ENCODE measurements at regions not wholly inside any gene's neighbourhood (a gene's known extent, or its start where the extent isn't known, plus 50 kb on each side); places are given as distances from the start of the nearest gene placed in this dataset.

DNA sequence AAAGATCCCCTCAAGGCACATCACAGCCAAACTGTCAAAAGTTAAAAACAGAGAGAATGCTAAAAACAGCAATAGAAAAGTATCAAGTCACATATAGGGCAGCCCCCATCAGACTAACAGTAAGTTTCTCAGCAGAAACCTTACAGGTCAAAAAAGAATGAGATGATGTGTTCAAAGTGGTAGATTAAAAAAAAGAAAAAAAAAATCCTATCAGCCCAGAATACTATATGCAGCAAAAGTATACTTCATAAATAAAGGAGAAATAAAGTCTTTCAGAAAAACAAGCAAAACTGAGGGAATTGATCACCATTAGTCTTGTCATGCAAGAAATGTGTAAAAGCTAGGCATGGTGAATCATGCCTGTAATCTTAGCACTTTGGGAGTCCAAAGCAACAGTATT lies 99.9 kb upstream of the RAD23B start:
- TF ChIP-seq, protein P1, sequence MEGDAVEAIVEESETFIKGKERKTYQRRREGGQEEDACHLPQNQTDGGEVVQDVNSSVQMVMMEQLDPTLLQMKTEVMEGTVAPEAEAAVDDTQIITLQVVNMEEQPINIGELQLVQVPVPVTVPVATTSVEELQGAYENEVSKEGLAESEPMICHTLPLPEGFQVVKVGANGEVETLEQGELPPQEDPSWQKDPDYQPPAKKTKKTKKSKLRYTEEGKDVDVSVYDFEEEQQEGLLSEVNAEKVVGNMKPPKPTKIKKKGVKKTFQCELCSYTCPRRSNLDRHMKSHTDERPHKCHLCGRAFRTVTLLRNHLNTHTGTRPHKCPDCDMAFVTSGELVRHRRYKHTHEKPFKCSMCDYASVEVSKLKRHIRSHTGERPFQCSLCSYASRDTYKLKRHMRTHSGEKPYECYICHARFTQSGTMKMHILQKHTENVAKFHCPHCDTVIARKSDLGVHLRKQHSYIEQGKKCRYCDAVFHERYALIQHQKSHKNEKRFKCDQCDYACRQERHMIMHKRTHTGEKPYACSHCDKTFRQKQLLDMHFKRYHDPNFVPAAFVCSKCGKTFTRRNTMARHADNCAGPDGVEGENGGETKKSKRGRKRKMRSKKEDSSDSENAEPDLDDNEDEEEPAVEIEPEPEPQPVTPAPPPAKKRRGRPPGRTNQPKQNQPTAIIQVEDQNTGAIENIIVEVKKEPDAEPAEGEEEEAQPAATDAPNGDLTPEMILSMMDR (IDR thresholded peaks at IDR 0.05; ENCODE audit: low read length): no peak
- TF ChIP-seq EZH2 (optimal IDR thresholded peaks at IDR 0.05; ENCODE audit: low read depth, low read length): no peak

Measured in MM.1S (cell line).